Caco-2 (cell line): ENCODE measurements at regions not wholly inside any gene's neighbourhood (a gene's known extent, or its start where the extent isn't known, plus 50 kb on each side); places are given as distances from the start of the nearest gene placed in this dataset.
A peak's percentile ranks its signal among the peaks of the same experiment; 100 is the strongest.

Experiments
- BruUV-seq: library from RNA; stranded (reverse); fragments of 400-500 nt; replicated peaks from 2 replicates; lab custom pipeline; 2021; lab: Mats Ljungman, UMichigan
- CTCF ChIA-PET: fragments of 300-600 bp; sonication (Branson Sonifier 250); formaldehyde crosslinking; loops from one replicate; lab custom pipeline; 2022; ENCODE audit warnings: antibody characterized with exemption; lab: Charles Lee
- POLR2A ChIA-PET: fragments of 300-600 bp; sonication (Branson Sonifier 250); formaldehyde crosslinking; loops from one replicate; lab custom pipeline; 2022; ENCODE audit warnings: antibody characterized with exemption; lab: Charles Lee
- DNase-seq, 2 experiments: peaks; one replicate each; pipeline versions ENCODE4 v3.0.0 to v3.0.0-alpha.2; 2020 to 2022
- H3K27me3 ChIP-seq: replicated peaks from 2 replicates; pipeline ENCODE4 v1.6.0; 2011; ENCODE audit warnings: low read length; ENCODE audit not compliant: control insufficient read depth, insufficient read depth
- H3K36me3 ChIP-seq: 2 replicates; pipeline ENCODE4 v1.5.1; 2011; ENCODE audit warnings: low read length; ENCODE audit not compliant: control insufficient read depth, insufficient read depth
- H3K4me1 ChIP-seq: fragments of 250-450 bp; sonication (Bioruptor Pico); 2 replicates; pipeline ENCODE4 v1.5.1; 2020; ENCODE audit warnings: mild to moderate bottlenecking
- H3K4me3 ChIP-seq: 2 replicates; pipeline ENCODE4 v1.5.1; 2011; ENCODE audit warnings: low read depth, mild to moderate bottlenecking, control low read depth, low read length
- H3K9me3 ChIP-seq: fragments of 250-450 bp; sonication (Bioruptor Pico); 2 replicates; pipeline ENCODE4 v1.5.1; 2020; ENCODE audit warnings: mild to moderate bottlenecking, moderate library complexity
- H3K27ac Mint-ChIP-seq: one replicate; pipeline ENCODE4 v1.8.0; 2022; ENCODE audit warnings: mixed read lengths; ENCODE audit not compliant: unreplicated experiment
- H3K27me3 Mint-ChIP-seq: one replicate; pipeline ENCODE4 v1.8.0; 2022; ENCODE audit warnings: mixed read lengths; ENCODE audit not compliant: insufficient read depth, unreplicated experiment
- H3K36me3 Mint-ChIP-seq: one replicate; pipeline ENCODE4 v1.8.0; 2022; ENCODE audit warnings: mild to moderate bottlenecking, mixed read lengths; ENCODE audit not compliant: insufficient read depth, unreplicated experiment
- H3K4me1 Mint-ChIP-seq: one replicate; pipeline ENCODE4 v1.8.0; 2022; ENCODE audit warnings: low read depth, mixed read lengths; ENCODE audit not compliant: unreplicated experiment
- H3K4me3 Mint-ChIP-seq: one replicate; pipeline ENCODE4 v1.8.0; 2022; ENCODE audit warnings: mild to moderate bottlenecking, moderate library complexity, mixed read lengths; ENCODE audit not compliant: unreplicated experiment
- H3K9me3 Mint-ChIP-seq: one replicate; pipeline ENCODE4 v1.8.0; 2022; ENCODE audit warnings: mixed read lengths; ENCODE audit not compliant: unreplicated experiment
- CTCF ChIP-seq, 2 experiments: fragments of 200-600 bp in 1 of 2; IDR thresholded peaks; 1 replicate in 1 of 2; 2 replicates in 1 of 2; pipeline versions ENCODE4 v1.5.1 to v1.8.0; 2011 to 2022; ENCODE audit warnings: antibody characterized with exemption in 1 of 2, control low read depth in 1 of 2, inconsistent platforms in 1 of 2, low read depth in 1 of 2, low read length in 1 of 2, mild to moderate bottlenecking in 1 of 2, moderate library complexity in 1 of 2; ENCODE audit not compliant: insufficient read depth in 1 of 2, severe bottlenecking in 1 of 2, unreplicated experiment in 1 of 2
- intact Hi-C: fragments of 100-400 bp; cut with micrococcal nuclease; formaldehyde crosslinking; loops from one replicate; pipeline ENCODE4 v1.10.0; 2022; ENCODE audit not compliant: unreplicated experiment

- no peaks in the 10 kb centered on the region for H3K9me3 ChIP-seq
- no TSS peak for BruUV-seq
- no peaks in the 10 kb centered on the region for H3K27me3 ChIP-seq
- Mint-ChIP-seq H3K36me3 (no peaks in the 10 kb centered on the region), H3K9me3 (no peaks in the 10 kb centered on the region), H3K27me3 (peaks cover 20% of the 10 kb centered on the region), H3K27ac (no peak overlapping the region), H3K4me3 (no peak overlapping the region), H3K4me1 (peaks cover 6% of the 10 kb centered on the region)
- no peaks in the 10 kb centered on the region for H3K36me3 ChIP-seq
- TF ChIP-seq CTCF (IDR thresholded peaks at IDR 0.05; ENCODE audit: insufficient read depth in 1 of 2, low read depth in 1 of 2, low read length in 1 of 2, severe bottlenecking in 1 of 2, unreplicated experiment in 1 of 2) = no peak
- no peak overlapping the region for H3K4me3 ChIP-seq
- no peak for DNase-seq
- ChIA-PET CTCF (no interaction called here), POLR2A (no interaction called here)
- H3K4me1 ChIP-seq = no peaks in the 10 kb centered on the region; the same call in 1 of the 2 replicates
- intact Hi-C loops = no loop called here
These were observed 295.4 kb downstream of the TFAP2C start for GRCh38 chr20:56924292-56925081.

- BruUV-seq = no TSS peak
- DNase-seq = peak in 1 of 2 experiments; percentile 59
- Histone ChIP-seq H3K27me3 (no peaks in the 10 kb centered on the region), H3K4me1 (no peaks in the 10 kb centered on the region; the same call in 1 of the 2 replicates), H3K4me3 (no peak overlapping the region), H3K9me3 (no peaks in the 10 kb centered on the region), H3K36me3 (no peaks in the 10 kb centered on the region)
- H3K9me3 Mint-ChIP-seq = no peaks in the 10 kb centered on the region
- H3K27me3 Mint-ChIP-seq = peaks cover 24% of the 10 kb centered on the region
- intact Hi-C loops = no loop called here
- TF ChIP-seq CTCF (IDR thresholded peaks at IDR 0.05; ENCODE audit: insufficient read depth in 1 of 2, low read depth in 1 of 2, low read length in 1 of 2, severe bottlenecking in 1 of 2, unreplicated experiment in 1 of 2) = no peak
- ChIA-PET POLR2A (no interaction called here), CTCF (no interaction called here)
- H3K4me3 Mint-ChIP-seq = peak overlapping the region; percentile 53
- H3K4me1 Mint-ChIP-seq = peaks cover 6% of the 10 kb centered on the region
- no peaks in the 10 kb centered on the region for H3K36me3 Mint-ChIP-seq
- no peak overlapping the region for H3K27ac Mint-ChIP-seq
These were observed 296.1 kb downstream of the TFAP2C start for GRCh38 chr20:56925082-56925830.

- Histone ChIP-seq H3K27me3 (no peaks in the 10 kb centered on the region), H3K9me3 (no peaks in the 10 kb centered on the region), H3K4me3 (no peak overlapping the region), H3K36me3 (no peaks in the 10 kb centered on the region), H3K4me1 (no peaks in the 10 kb centered on the region; the same call in 1 of the 2 replicates)
- TF ChIP-seq CTCF (IDR thresholded peaks at IDR 0.05; ENCODE audit: insufficient read depth in 1 of 2, low read depth in 1 of 2, low read length in 1 of 2, severe bottlenecking in 1 of 2, unreplicated experiment in 1 of 2) = no peak
- H3K4me3 Mint-ChIP-seq = peak overlapping the region; percentile 37
- H3K4me1 Mint-ChIP-seq = peaks cover 6% of the 10 kb centered on the region
- peaks cover 24% of the 10 kb centered on the region for H3K27me3 Mint-ChIP-seq
- no peaks in the 10 kb centered on the region for H3K9me3 Mint-ChIP-seq
- BruUV-seq = no TSS peak
- ChIA-PET CTCF (no interaction called here), POLR2A (no interaction called here)
- H3K36me3 Mint-ChIP-seq = no peaks in the 10 kb centered on the region
- intact Hi-C loops = no loop called here
- H3K27ac Mint-ChIP-seq = no peak overlapping the region
- DNase-seq = no peak
These were observed 296.7 kb downstream of the TFAP2C start for GRCh38 chr20:56925831-56926170.
